ENCODE measurements at regions not wholly inside any gene's neighbourhood (a gene's known extent, or its start where the extent isn't known, plus 50 kb on each side); places are given as distances from the start of the nearest gene placed in this dataset.

DNA sequence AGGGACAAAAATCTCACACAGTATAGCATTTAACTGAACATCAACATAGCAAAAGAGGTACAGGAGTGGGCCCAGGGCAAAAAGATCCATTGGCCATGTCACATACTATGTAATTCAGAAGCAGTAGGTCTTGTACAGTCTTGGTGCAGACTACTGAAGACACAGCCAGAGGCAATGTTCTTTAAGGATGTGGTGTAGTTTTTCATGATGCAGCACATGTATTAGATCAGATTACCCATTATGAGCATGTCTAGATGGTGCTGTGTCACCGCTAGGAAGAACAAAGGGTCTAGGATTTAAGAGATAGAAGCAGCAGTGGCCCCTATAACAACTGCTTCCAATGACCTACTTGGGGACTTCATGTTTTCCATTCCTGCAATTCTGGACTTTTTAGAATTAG lies 610.4 kb upstream of the MEF2C start:
- Histone ChIP-seq H3K9ac (replicated peaks in 1 of 4; ENCODE audit: extremely low read depth in 1 of 4, low read depth in 3 of 4, low read length in 3 of 4) (no peak overlapping the region), H2BK15ac (ENCODE audit: low read length) (no peak overlapping the region), H3K14ac (ENCODE audit: insufficient read length) (no peak overlapping the region), H3K27me3 (replicated peaks in 1 of 4; ENCODE audit: control insufficient read depth in 3 of 4, extremely low read depth in 1 of 4, insufficient read depth in 3 of 4, low read length in 3 of 4) (no peaks in the 10 kb centered on the region), H2AK5ac (ENCODE audit: low read depth, low read length) (no peak overlapping the region), H2BK120ac (replicated peaks; ENCODE audit: low read depth, low read length) (no peak overlapping the region), H2AFZ (ENCODE audit: low read length) (no peak overlapping the region), H3K18ac (ENCODE audit: extremely low read depth, low read length) (no peak overlapping the region), H3K36me3 (ENCODE audit: control insufficient read depth in 2 of 4, insufficient read depth in 4 of 4, low read length in 3 of 4) (no peaks in the 10 kb centered on the region), H4K8ac (ENCODE audit: extremely low read depth, insufficient read depth, low read length) (no peak overlapping the region), H4K91ac (replicated peaks; ENCODE audit: insufficient read length, low read length) (no peak overlapping the region), H3K23me2 (ENCODE audit: low read depth, low read length) (no peaks in the 10 kb centered on the region), H2BK5ac (ENCODE audit: low read depth, low read length) (no peak overlapping the region), H3K79me1 (ENCODE audit: low read depth, low read length) (no peaks in the 10 kb centered on the region), H2BK12ac (ENCODE audit: low read depth, low read length) (no peak overlapping the region), H3K56ac (replicated peaks; ENCODE audit: insufficient read length, low read depth, low read length) (no peak overlapping the region), H4K20me1 (replicated peaks in 1 of 2; ENCODE audit: control insufficient read depth in 1 of 2, insufficient read depth in 2 of 2, low read length in 2 of 2) (no peaks in the 10 kb centered on the region), H3K79me2 (ENCODE audit: control insufficient read depth in 1 of 2, insufficient read depth in 2 of 2, low read length in 2 of 2) (no peaks in the 10 kb centered on the region), H3K4ac (replicated peaks; ENCODE audit: insufficient read length, low read depth, low read length) (no peak overlapping the region), H2BK20ac (ENCODE audit: low read length) (no peak overlapping the region), H3K4me3 (ENCODE audit: extremely low read depth in 1 of 4, insufficient read depth in 2 of 4, low read depth in 3 of 4, low read length in 4 of 4) (no peak overlapping the region), H3K23ac (ENCODE audit: insufficient read length) (no peak overlapping the region), H3K9me3 (ENCODE audit: insufficient read depth in 2 of 2, low read depth in 1 of 2, low read length in 1 of 2) (no peaks in the 10 kb centered on the region), H3K27ac (ENCODE audit: low read depth, low read length) (no peak overlapping the region), H4K5ac (ENCODE audit: insufficient read length, low read depth, low read length) (no peak overlapping the region), H3K4me1 (replicated peaks in 1 of 4; ENCODE audit: control insufficient read depth in 3 of 4, insufficient read depth in 4 of 4, low read length in 3 of 4) (no peaks in the 10 kb centered on the region), H3K4me2 (ENCODE audit: insufficient read depth in 1 of 2, low read depth in 2 of 2, low read length in 2 of 2) (no peak overlapping the region)
- no peak for TF ChIP-seq EGR1 (IDR thresholded peaks at IDR 0.05; ENCODE audit: borderline replicate concordance, low read depth, low read length)
- no peak for TF ChIP-seq TEAD4 (IDR thresholded peaks at IDR 0.05; ENCODE audit: low read depth, low read length)
- TF ChIP-seq YY1 (IDR thresholded peaks at IDR 0.05; ENCODE audit: low read depth, low read length): no peak
- TF ChIP-seq SAP30 (IDR thresholded peaks at IDR 0.05; ENCODE audit: insufficient read depth, insufficient replicate concordance, low read length): no peak
- ChIA-PET CTCF (ENCODE audit: partially characterized antibody) (no interaction called here), POLR2A (ENCODE audit: partially characterized antibody) (no interaction called here)
- FAIRE-seq: no peak
- no peak for DNase-seq (ENCODE audit: low read depth in 1 of 2, low spot score in 2 of 2)
- WGBS, 2 experiments (ENCODE audit: extremely low coverage in 1 of 2, insufficient coverage in 1 of 2, insufficient read length in 1 of 2, insufficient replicate concordance in 2 of 2, low coverage in 1 of 2, low lambda C conversion rate in 2 of 2, missing lambda C conversion rate in 1 of 2): 100% methylated on average over 1 of the region's 1 CpG; no CpG with 5 or more reads in 1 of the 2 experiments
